ENCODE measurements at regions not wholly inside any gene's neighbourhood (a gene's known extent, or its start where the extent isn't known, plus 50 kb on each side); places are given as distances from the start of the nearest gene placed in this dataset.

GRCh38 chr14:45633220-45633984 is 380.4 kb upstream of the MIS18BP1 start:
- intact Hi-C loops (cut with DNase I; ENCODE audit: low total_unique reads), result no loop called here
- Histone ChIP-seq H3K27me3 (no peaks in the 10 kb centered on the region), H3K4me1 (no peaks in the 10 kb centered on the region), H3K36me3 (no peaks in the 10 kb centered on the region), H3K9me3 (peaks cover 0 to 11% (median 3%) of the 10 kb centered on the region in 4 donors), H3K4me3 (no peak overlapping the region), H3K27ac (no peak overlapping the region)
- TF ChIP-seq CTCF (IDR thresholded peaks at IDR 0.05) (no peak), POLR2A (IDR thresholded peaks at IDR 0.05) (no peak), POLR2AphosphoS5 (IDR thresholded peaks at IDR 0.05) (no peak), EP300 (IDR thresholded peaks at IDR 0.05) (no peak)
- DNase-seq, result no peak
- 75 to 85% (median 77%) methylated on average over 7 of the region's 7 CpGs for WGBS, 5 donors

- TF ChIP-seq POLR2A (IDR thresholded peaks at IDR 0.05) (no peak), CTCF (IDR thresholded peaks at IDR 0.05) (no peak), EP300 (IDR thresholded peaks at IDR 0.05) (no peak), POLR2AphosphoS5 (IDR thresholded peaks at IDR 0.05) (no peak)
- DNase-seq, result no peak
- intact Hi-C loops (cut with DNase I; ENCODE audit: low total_unique reads), result no loop called here
- Histone ChIP-seq H3K4me1 (no peaks in the 10 kb centered on the region), H3K4me3 (no peak overlapping the region), H3K36me3 (no peaks in the 10 kb centered on the region), H3K9me3 (no peaks in the 10 kb centered on the region), H3K27me3 (no peaks in the 10 kb centered on the region), H3K27ac (no peak overlapping the region)
- 70 to 83% (median 80%) methylated on average over 2 of the region's 2 CpGs for WGBS, 5 donors
Measured at GRCh38 chr14:45621731-45622130, 368.7 kb upstream of the MIS18BP1 start.

GRCh38 chr14:45619831-45620230 is 366.8 kb upstream of the MIS18BP1 start:
- no peak for DNase-seq
- intact Hi-C loops (cut with DNase I; ENCODE audit: low total_unique reads), result no loop called here
- Histone ChIP-seq H3K36me3 (no peaks in the 10 kb centered on the region), H3K27me3 (no peaks in the 10 kb centered on the region), H3K9me3 (no peaks in the 10 kb centered on the region), H3K4me3 (no peak overlapping the region), H3K27ac (no peak overlapping the region), H3K4me1 (no peaks in the 10 kb centered on the region)
- 79 to 95% (median 93%) methylated on average over 4 of the region's 4 CpGs for WGBS, 5 donors
- TF ChIP-seq EP300 (IDR thresholded peaks at IDR 0.05) (no peak), POLR2A (IDR thresholded peaks at IDR 0.05) (no peak), POLR2AphosphoS5 (IDR thresholded peaks at IDR 0.05) (no peak), CTCF (IDR thresholded peaks at IDR 0.05) (no peak)

GRCh38 chr14:45610318-45610717 is 357.3 kb upstream of the MIS18BP1 start:
- H3K36me3 ChIP-seq, result no peaks in the 10 kb centered on the region
- TF ChIP-seq CTCF (IDR thresholded peaks at IDR 0.05), result no peak
- no peak for TF ChIP-seq POLR2A (IDR thresholded peaks at IDR 0.05)
- no peak for TF ChIP-seq EP300 (IDR thresholded peaks at IDR 0.05)
- no peak for TF ChIP-seq POLR2AphosphoS5 (IDR thresholded peaks at IDR 0.05)
- no peaks in the 10 kb centered on the region for H3K9me3 ChIP-seq
- intact Hi-C loops (cut with DNase I; ENCODE audit: low total_unique reads), result no loop called here
- 31 to 59% (median 35%) methylated on average over 1 of the region's 1 CpG for WGBS, 5 donors
- no peaks in the 10 kb centered on the region for H3K4me1 ChIP-seq
- no peaks in the 10 kb centered on the region for H3K27me3 ChIP-seq
- peak in 1 of 2 donors; percentile 35 for DNase-seq
- no peak overlapping the region for H3K27ac ChIP-seq
- H3K4me3 ChIP-seq, result no peak overlapping the region
